Umbilical cord (tissue), 1 donor: ENCODE measurements at regions not wholly inside any gene's neighbourhood (a gene's known extent, or its start where the extent isn't known, plus 50 kb on each side); places are given as distances from the start of the nearest gene placed in this dataset.
A peak's percentile ranks its signal among the peaks of the same experiment; 100 is the strongest.
"Not testable (repeated sequence)": the region's sequence is repeated elsewhere in the genome, so short reads cannot be mapped to it uniquely, and the experiment has no call there.

Experiments used
- DNase-seq: peaks from one replicate; pipeline ENCODE4 v3.0.0-alpha.2; 2015; ENCODE audit warnings: low spot score

- DNase-seq: no peak
Observed at GRCh38 chr16:80258407-80258806, 282.4 kb upstream of the DYNLRB2 start.

- no peak for DNase-seq
Observed at GRCh38 chr16:80254970-80255369, 285.8 kb upstream of the DYNLRB2 start.

- DNase-seq: no peak
Observed at GRCh38 chr16:80253741-80254140, 287.1 kb upstream of the DYNLRB2 start.

GRCh38 chr16:80250381-80250780 lies 290.4 kb upstream of the DYNLRB2 start:
- no peak for DNase-seq

- not testable (repeated sequence) for DNase-seq
Observed at GRCh38 chr16:80243303-80243702, 297.5 kb upstream of the DYNLRB2 start.

- not testable (repeated sequence) for DNase-seq
Observed at GRCh38 chr16:80242279-80242678, 298.5 kb upstream of the DYNLRB2 start.

GRCh38 chr16:80233097-80233835 lies 307.5 kb upstream of the DYNLRB2 start:
- no peak for DNase-seq

- no peak for DNase-seq
Observed at GRCh38 chr16:80231888-80232287, 308.9 kb upstream of the DYNLRB2 start.

GRCh38 chr16:80231121-80231520 lies 309.7 kb upstream of the DYNLRB2 start:
- DNase-seq: peak; percentile 17

- no peak for DNase-seq
Observed at GRCh38 chr16:80230328-80231120, 310.3 kb upstream of the DYNLRB2 start.

GRCh38 chr16:80226499-80226898 lies 314.3 kb upstream of the DYNLRB2 start:
- DNase-seq: no peak

- no peak for DNase-seq
Observed at GRCh38 chr16:80210787-80211186, 330.0 kb upstream of the DYNLRB2 start.

- no peak for DNase-seq
Observed at GRCh38 chr16:80208743-80209142, 332.1 kb upstream of the DYNLRB2 start.

- DNase-seq: no peak
Observed at GRCh38 chr16:80208015-80208414, 332.8 kb upstream of the DYNLRB2 start.

GRCh38 chr16:80203821-80204220 lies 337.0 kb upstream of the DYNLRB2 start:
- no peak for DNase-seq

- no peak for DNase-seq
Observed at GRCh38 chr16:80202831-80203413, 337.9 kb upstream of the DYNLRB2 start.

GRCh38 chr16:80200079-80200478 lies 340.7 kb upstream of the DYNLRB2 start:
- DNase-seq: no peak

GRCh38 chr16:80199614-80200013 lies 341.2 kb upstream of the DYNLRB2 start:
- DNase-seq: no peak

- DNase-seq: no peak
Observed at GRCh38 chr16:80198311-80199299, 342.2 kb upstream of the DYNLRB2 start.

GRCh38 chr16:80197741-80198201 lies 343.0 kb upstream of the DYNLRB2 start:
- peak; percentile 38 for DNase-seq

GRCh38 chr16:80191928-80192327 lies 348.9 kb upstream of the DYNLRB2 start:
- DNase-seq: no peak
